ENCODE measurements at regions not wholly inside any gene's neighbourhood (a gene's known extent, or its start where the extent isn't known, plus 50 kb on each side); places are given as distances from the start of the nearest gene placed in this dataset.

- no peak for DNase-seq (ENCODE audit: low spot score)
- no peak for TF ChIP-seq CTCF (IDR thresholded peaks at IDR 0.05; ENCODE audit: extremely low read depth, missing control alignments)
Measured at GRCh38 chr9:107738789-107739188, 249.2 kb upstream of the KLF4 start.

GRCh38 chr9:107737987-107738743 lies 248.6 kb upstream of the KLF4 start:
- no peak for DNase-seq (ENCODE audit: low spot score)
- TF ChIP-seq CTCF (IDR thresholded peaks at IDR 0.05; ENCODE audit: extremely low read depth, missing control alignments): no peak

- DNase-seq (ENCODE audit: low spot score): no peak
- no peak for TF ChIP-seq CTCF (IDR thresholded peaks at IDR 0.05; ENCODE audit: extremely low read depth, missing control alignments)
Measured at GRCh38 chr9:107737610-107737986, 248.0 kb upstream of the KLF4 start.

GRCh38 chr9:107735821-107736220 lies 246.3 kb upstream of the KLF4 start:
- TF ChIP-seq CTCF (IDR thresholded peaks at IDR 0.05; ENCODE audit: extremely low read depth, missing control alignments): no peak

GRCh38 chr9:107734256-107735013 lies 244.9 kb upstream of the KLF4 start:
- no peak for TF ChIP-seq CTCF (IDR thresholded peaks at IDR 0.05; ENCODE audit: extremely low read depth, missing control alignments)
- no peak for DNase-seq (ENCODE audit: low spot score)

More at GRCh38 chr9:107735821-107736220, 246.3 kb upstream of the KLF4 start:
- DNase-seq (ENCODE audit: low spot score): no peak

- no peak for DNase-seq (ENCODE audit: low spot score)
- TF ChIP-seq CTCF (IDR thresholded peaks at IDR 0.05; ENCODE audit: extremely low read depth, missing control alignments): no peak
Measured at GRCh38 chr9:107733523-107733894, 243.9 kb upstream of the KLF4 start.

GRCh38 chr9:107732781-107733522 lies 243.4 kb upstream of the KLF4 start:
- DNase-seq (ENCODE audit: low spot score): no peak
- no peak for TF ChIP-seq CTCF (IDR thresholded peaks at IDR 0.05; ENCODE audit: extremely low read depth, missing control alignments)
